ENCODE measurements at regions not wholly inside any gene's neighbourhood (a gene's known extent, or its start where the extent isn't known, plus 50 kb on each side); places are given as distances from the start of the nearest gene placed in this dataset.

GRCh38 chr3:102084704-102085103, 235.4 kb downstream of the NFKBIZ start:
- Histone ChIP-seq H3K36me3 (ENCODE audit: insufficient read depth) (no peaks in the 10 kb centered on the region), H3K27ac (no peak overlapping the region), H3K27me3 (ENCODE audit: insufficient read depth, low read depth) (no peaks in the 10 kb centered on the region), H4K20me1 (ENCODE audit: insufficient read depth) (no peaks in the 10 kb centered on the region), H3K4me2 (no peak overlapping the region), H3K4me1 (ENCODE audit: low read depth, poor library complexity, severe bottlenecking) (no peaks in the 10 kb centered on the region), H3K4me3 (IDR thresholded peaks at IDR 0.05; ENCODE audit: insufficient read depth, low read depth, low read length) (no peak overlapping the region), H3K79me2 (ENCODE audit: insufficient read depth, low read depth) (no peaks in the 10 kb centered on the region), H3K9ac (no peak overlapping the region), H2AFZ (ENCODE audit: low read depth) (no peak overlapping the region)
- no peak for TF ChIP-seq CTCF (conservative IDR thresholded peaks at IDR 0.05; ENCODE audit: low read depth, low read length)

DNA sequence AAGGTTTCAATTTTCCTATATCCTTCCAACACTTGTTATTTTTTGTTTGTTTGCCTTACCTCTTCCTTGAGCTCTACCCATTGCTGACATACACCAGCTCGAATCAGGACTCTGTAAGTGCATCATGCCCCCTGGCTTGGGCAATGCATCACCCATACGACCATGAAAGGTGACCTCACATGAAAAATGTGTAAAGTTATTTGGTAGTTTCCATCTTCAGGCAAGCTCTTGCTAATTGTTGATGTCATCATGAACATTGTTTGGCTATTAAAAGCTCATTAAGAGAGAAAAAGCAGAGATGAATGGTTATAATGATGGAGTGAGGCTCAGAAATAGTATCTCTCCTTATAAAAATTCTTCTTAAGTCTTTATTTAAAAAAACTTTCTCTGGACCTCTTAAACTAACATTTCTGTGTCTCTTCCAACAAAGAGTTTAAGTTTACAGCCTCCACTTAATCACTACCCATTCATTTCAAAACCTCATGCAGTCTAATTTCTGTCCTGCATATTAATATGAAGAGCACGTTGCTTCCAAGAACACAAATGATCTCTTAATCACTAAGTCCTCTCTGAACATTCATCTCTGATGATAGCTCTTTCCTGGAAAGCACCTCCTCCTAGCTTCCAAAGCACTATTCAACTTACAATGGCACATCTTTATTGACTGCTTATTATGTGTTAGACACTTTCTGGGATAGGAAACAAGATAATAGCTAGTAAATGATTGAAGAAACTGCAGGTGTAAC, 236.3 kb downstream of the NFKBIZ start:
- H3K27me3 ChIP-seq (ENCODE audit: insufficient read depth, low read depth): no peaks in the 10 kb centered on the region
- H3K27ac ChIP-seq: no peak overlapping the region
- H2AFZ ChIP-seq (ENCODE audit: low read depth): no peak overlapping the region
- no peaks in the 10 kb centered on the region for H4K20me1 ChIP-seq (ENCODE audit: insufficient read depth)
- no peaks in the 10 kb centered on the region for H3K79me2 ChIP-seq (ENCODE audit: insufficient read depth, low read depth)
- TF ChIP-seq CTCF (conservative IDR thresholded peaks at IDR 0.05; ENCODE audit: low read depth, low read length): no peak
- no peak overlapping the region for H3K4me2 ChIP-seq
- H3K36me3 ChIP-seq (ENCODE audit: insufficient read depth): no peaks in the 10 kb centered on the region
- no peak overlapping the region for H3K4me3 ChIP-seq (IDR thresholded peaks at IDR 0.05; ENCODE audit: insufficient read depth, low read depth, low read length)
- H3K9ac ChIP-seq: no peak overlapping the region
- H3K4me1 ChIP-seq (ENCODE audit: low read depth, poor library complexity, severe bottlenecking): no peaks in the 10 kb centered on the region

DNA sequence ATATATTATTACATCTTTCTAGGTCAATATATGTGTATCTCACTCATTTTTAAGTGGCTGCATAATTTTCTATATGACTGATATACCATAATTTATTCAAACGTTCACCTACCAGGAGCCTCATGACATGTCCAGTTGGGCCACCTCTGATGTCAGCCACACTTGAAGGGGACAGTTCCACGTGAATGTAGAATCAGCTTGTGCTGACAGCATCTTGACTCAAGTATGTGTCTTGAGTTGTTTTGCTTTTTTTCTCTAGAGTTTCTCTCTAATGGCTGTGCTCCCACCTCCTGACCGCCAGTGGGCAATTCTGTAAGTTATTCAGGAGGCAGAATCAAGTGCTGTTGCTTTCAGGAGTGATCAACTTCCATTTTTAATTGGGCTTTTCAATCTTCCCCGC, 237.9 kb downstream of the NFKBIZ start:
- Histone ChIP-seq H3K9ac (no peak overlapping the region), H3K4me1 (ENCODE audit: low read depth, poor library complexity, severe bottlenecking) (no peaks in the 10 kb centered on the region), H3K27me3 (ENCODE audit: insufficient read depth, low read depth) (no peaks in the 10 kb centered on the region), H2AFZ (ENCODE audit: low read depth) (no peak overlapping the region), H3K27ac (no peak overlapping the region), H3K79me2 (ENCODE audit: insufficient read depth, low read depth) (no peaks in the 10 kb centered on the region), H3K4me3 (IDR thresholded peaks at IDR 0.05; ENCODE audit: insufficient read depth, low read depth, low read length) (no peak overlapping the region), H3K36me3 (ENCODE audit: insufficient read depth) (no peaks in the 10 kb centered on the region), H4K20me1 (ENCODE audit: insufficient read depth) (no peaks in the 10 kb centered on the region), H3K4me2 (no peak overlapping the region)
- no peak for TF ChIP-seq CTCF (conservative IDR thresholded peaks at IDR 0.05; ENCODE audit: low read depth, low read length)

DNA sequence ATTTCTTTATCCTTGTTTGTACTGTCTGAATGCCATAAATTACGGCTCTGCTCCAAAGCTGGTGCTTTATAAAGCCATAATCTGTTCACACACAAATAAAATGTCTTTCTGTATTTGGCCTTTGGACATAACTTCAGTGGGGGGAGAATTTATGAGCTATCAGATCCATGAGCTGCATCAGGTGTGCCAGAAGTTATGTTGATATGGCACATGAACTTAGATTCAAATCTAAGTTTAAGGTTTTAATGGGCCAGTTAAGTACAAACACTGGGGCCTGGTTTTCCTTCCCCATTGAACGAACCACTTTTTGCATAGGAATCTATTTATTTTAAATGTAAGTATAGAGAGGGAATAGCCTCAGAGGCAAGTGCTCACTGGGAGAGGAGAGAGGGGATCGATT, 239.9 kb downstream of the NFKBIZ start:
- Histone ChIP-seq H3K4me3 (IDR thresholded peaks at IDR 0.05; ENCODE audit: insufficient read depth, low read depth, low read length) (no peak overlapping the region), H4K20me1 (ENCODE audit: insufficient read depth) (no peaks in the 10 kb centered on the region), H2AFZ (ENCODE audit: low read depth) (no peak overlapping the region), H3K27ac (no peak overlapping the region), H3K27me3 (ENCODE audit: insufficient read depth, low read depth) (no peaks in the 10 kb centered on the region), H3K79me2 (ENCODE audit: insufficient read depth, low read depth) (no peaks in the 10 kb centered on the region), H3K9ac (no peak overlapping the region), H3K4me2 (no peak overlapping the region), H3K36me3 (ENCODE audit: insufficient read depth) (no peaks in the 10 kb centered on the region), H3K4me1 (ENCODE audit: low read depth, poor library complexity, severe bottlenecking) (no peaks in the 10 kb centered on the region)
- TF ChIP-seq CTCF (conservative IDR thresholded peaks at IDR 0.05; ENCODE audit: low read depth, low read length): no peak
